ENCODE measurements at regions not wholly inside any gene's neighbourhood (a gene's known extent, or its start where the extent isn't known, plus 50 kb on each side); places are given as distances from the start of the nearest gene placed in this dataset.

DNA sequence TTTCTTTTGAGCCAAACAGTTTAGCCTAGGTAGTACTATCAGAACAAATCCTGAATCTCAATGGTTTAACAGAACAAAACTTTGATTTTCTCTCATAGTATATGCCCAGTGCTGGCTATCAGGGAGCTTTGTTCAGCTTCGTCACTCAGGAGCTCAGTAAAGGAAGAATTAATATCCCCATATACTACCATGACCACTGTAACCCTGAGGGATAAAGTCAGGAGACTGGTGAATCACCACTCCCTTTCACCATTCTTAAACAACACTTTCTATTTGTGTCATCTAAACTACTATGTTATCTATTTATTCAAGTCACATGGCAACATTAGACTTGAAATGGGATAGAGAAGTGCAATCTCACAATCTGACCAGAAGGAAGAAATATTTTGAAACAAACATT lies 522.6 kb upstream of the COX7C start:
- WGBS, result 76% methylated on average over 1 of the region's 1 CpG
- TF ChIP-seq, protein P1, sequence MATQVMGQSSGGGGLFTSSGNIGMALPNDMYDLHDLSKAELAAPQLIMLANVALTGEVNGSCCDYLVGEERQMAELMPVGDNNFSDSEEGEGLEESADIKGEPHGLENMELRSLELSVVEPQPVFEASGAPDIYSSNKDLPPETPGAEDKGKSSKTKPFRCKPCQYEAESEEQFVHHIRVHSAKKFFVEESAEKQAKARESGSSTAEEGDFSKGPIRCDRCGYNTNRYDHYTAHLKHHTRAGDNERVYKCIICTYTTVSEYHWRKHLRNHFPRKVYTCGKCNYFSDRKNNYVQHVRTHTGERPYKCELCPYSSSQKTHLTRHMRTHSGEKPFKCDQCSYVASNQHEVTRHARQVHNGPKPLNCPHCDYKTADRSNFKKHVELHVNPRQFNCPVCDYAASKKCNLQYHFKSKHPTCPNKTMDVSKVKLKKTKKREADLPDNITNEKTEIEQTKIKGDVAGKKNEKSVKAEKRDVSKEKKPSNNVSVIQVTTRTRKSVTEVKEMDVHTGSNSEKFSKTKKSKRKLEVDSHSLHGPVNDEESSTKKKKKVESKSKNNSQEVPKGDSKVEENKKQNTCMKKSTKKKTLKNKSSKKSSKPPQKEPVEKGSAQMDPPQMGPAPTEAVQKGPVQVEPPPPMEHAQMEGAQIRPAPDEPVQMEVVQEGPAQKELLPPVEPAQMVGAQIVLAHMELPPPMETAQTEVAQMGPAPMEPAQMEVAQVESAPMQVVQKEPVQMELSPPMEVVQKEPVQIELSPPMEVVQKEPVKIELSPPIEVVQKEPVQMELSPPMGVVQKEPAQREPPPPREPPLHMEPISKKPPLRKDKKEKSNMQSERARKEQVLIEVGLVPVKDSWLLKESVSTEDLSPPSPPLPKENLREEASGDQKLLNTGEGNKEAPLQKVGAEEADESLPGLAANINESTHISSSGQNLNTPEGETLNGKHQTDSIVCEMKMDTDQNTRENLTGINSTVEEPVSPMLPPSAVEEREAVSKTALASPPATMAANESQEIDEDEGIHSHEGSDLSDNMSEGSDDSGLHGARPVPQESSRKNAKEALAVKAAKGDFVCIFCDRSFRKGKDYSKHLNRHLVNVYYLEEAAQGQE (IDR thresholded peaks at IDR 0.05), result no peak
- no peak for TF ChIP-seq EGR1 (IDR thresholded peaks at IDR 0.05; ENCODE audit: low read depth in 2 of 2)
- H3K9ac ChIP-seq (ENCODE audit: low read depth in 1 of 2, low read length in 2 of 2), result no peak overlapping the region

DNA sequence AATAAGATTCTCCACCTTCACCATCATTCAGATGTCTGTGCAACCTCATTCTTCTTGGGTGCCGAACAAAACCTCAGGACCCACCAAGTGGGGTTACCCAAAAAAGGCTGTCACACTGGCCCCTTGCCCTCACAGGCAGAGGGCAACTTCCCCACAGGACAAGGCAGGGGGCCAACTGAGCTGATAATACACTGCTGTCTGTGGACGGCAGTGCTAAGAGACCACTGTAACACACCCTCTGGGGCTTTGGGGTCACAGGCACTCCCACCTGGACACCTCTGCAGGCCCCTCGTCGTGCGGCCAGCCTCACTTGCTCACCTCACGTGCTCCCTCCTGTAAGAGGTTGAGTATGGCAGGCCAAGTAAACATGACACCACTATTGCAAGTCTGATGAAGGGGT lies 515.8 kb upstream of the COX7C start:
- WGBS, result 72% methylated on average over 6 of the region's 6 CpGs
- Histone ChIP-seq H3K4me1 (ENCODE audit: control insufficient read depth in 4 of 4, insufficient read depth in 4 of 4, low read length in 3 of 4) (no peaks in the 10 kb centered on the region), H3K9ac (ENCODE audit: low read depth in 1 of 2, low read length in 2 of 2) (no peak overlapping the region), H3K27me3 (ENCODE audit: control insufficient read depth in 4 of 4, insufficient read depth in 4 of 4, low read length in 3 of 4) (no peaks in the 10 kb centered on the region), H3K4me3 (ENCODE audit: low read depth in 1 of 3, low read length in 3 of 3) (no peak overlapping the region), H3K27ac (ENCODE audit: low read depth in 1 of 2, low read length in 2 of 2) (no peak overlapping the region), H3K9me3 (ENCODE audit: control insufficient read depth in 4 of 4, low read length in 3 of 4) (no peaks in the 10 kb centered on the region), H3K36me3 (ENCODE audit: control insufficient read depth in 4 of 4, insufficient read depth in 3 of 4, low read depth in 1 of 4, low read length in 3 of 4) (no peaks in the 10 kb centered on the region)
- TF ChIP-seq, protein P2, sequence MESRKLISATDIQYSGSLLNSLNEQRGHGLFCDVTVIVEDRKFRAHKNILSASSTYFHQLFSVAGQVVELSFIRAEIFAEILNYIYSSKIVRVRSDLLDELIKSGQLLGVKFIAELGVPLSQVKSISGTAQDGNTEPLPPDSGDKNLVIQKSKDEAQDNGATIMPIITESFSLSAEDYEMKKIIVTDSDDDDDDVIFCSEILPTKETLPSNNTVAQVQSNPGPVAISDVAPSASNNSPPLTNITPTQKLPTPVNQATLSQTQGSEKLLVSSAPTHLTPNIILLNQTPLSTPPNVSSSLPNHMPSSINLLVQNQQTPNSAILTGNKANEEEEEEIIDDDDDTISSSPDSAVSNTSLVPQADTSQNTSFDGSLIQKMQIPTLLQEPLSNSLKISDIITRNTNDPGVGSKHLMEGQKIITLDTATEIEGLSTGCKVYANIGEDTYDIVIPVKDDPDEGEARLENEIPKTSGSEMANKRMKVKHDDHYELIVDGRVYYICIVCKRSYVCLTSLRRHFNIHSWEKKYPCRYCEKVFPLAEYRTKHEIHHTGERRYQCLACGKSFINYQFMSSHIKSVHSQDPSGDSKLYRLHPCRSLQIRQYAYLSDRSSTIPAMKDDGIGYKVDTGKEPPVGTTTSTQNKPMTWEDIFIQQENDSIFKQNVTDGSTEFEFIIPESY (IDR thresholded peaks at IDR 0.05), result no peak
- TF ChIP-seq HNF4A (conservative IDR thresholded peaks at IDR 0.05), result no peak
- TF ChIP-seq, protein P1 (IDR thresholded peaks at IDR 0.05), result no peak
- TF ChIP-seq RAD21 (IDR thresholded peaks at IDR 0.05), result no peak
- no peak for TF ChIP-seq GABPA (IDR thresholded peaks at IDR 0.05 in 1 of 2, conservative IDR thresholded peaks at IDR 0.05 in 1 of 2)
- no peak for TF ChIP-seq EGR1 (IDR thresholded peaks at IDR 0.05; ENCODE audit: low read depth in 2 of 2)
- TF ChIP-seq, protein P3, sequence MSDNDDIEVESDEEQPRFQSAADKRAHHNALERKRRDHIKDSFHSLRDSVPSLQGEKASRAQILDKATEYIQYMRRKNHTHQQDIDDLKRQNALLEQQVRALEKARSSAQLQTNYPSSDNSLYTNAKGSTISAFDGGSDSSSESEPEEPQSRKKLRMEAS (IDR thresholded peaks at IDR 0.05), result no peak
- TF ChIP-seq, protein P4, sequence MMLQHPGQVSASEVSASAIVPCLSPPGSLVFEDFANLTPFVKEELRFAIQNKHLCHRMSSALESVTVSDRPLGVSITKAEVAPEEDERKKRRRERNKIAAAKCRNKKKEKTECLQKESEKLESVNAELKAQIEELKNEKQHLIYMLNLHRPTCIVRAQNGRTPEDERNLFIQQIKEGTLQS (IDR thresholded peaks at IDR 0.05), result no peak
- TF ChIP-seq SP1 (IDR thresholded peaks at IDR 0.05), result no peak
- no peak for DNase-seq (ENCODE audit: low spot score)

More for the DNA sequence above, 522.6 kb upstream of the COX7C start:
- Histone ChIP-seq H3K4me3 (ENCODE audit: low read depth in 1 of 3, low read length in 3 of 3) (no peak overlapping the region), H3K36me3 (ENCODE audit: control insufficient read depth in 4 of 4, insufficient read depth in 3 of 4, low read depth in 1 of 4, low read length in 3 of 4) (no peaks in the 10 kb centered on the region), H3K27me3 (ENCODE audit: control insufficient read depth in 4 of 4, insufficient read depth in 4 of 4, low read length in 3 of 4) (no peaks in the 10 kb centered on the region), H3K4me1 (ENCODE audit: control insufficient read depth in 4 of 4, insufficient read depth in 4 of 4, low read length in 3 of 4) (no peaks in the 10 kb centered on the region), H3K27ac (ENCODE audit: low read depth in 1 of 2, low read length in 2 of 2) (no peak overlapping the region), H3K9me3 (ENCODE audit: control insufficient read depth in 4 of 4, low read length in 3 of 4) (no peaks in the 10 kb centered on the region)
- DNase-seq (ENCODE audit: low spot score), result no peak

Data from liver (tissue), 7 donors.